ENCODE measurements at regions not wholly inside any gene's neighbourhood (a gene's known extent, or its start where the extent isn't known, plus 50 kb on each side); places are given as distances from the start of the nearest gene placed in this dataset.
"Not testable (repeated sequence)": the region's sequence is repeated elsewhere in the genome, so short reads cannot be mapped to it uniquely, and the experiment has no call there.

GRCh38 chr4:86448871-86449270 lies 89.0 kb upstream of the MAPK10 start:
- intact Hi-C loops (cut with DNase I): no loop called here
- Histone ChIP-seq H3K4me1 (ENCODE audit: control insufficient read depth, insufficient read depth, low read length) (peaks cover 6% of the 10 kb centered on the region), H3K27ac (ENCODE audit: low read length) (no peak overlapping the region), H3K27me3 (ENCODE audit: control insufficient read depth, insufficient read depth) (no peaks in the 10 kb centered on the region), H3K9me3 (ENCODE audit: control insufficient read depth, low read length) (no peaks in the 10 kb centered on the region), H3K4me3 (ENCODE audit: low read length) (no peak overlapping the region)
- 65% methylated on average over 9 of the region's 9 CpGs for WGBS
- ATAC-seq (no peak), DNase-seq (no peak)

DNA sequence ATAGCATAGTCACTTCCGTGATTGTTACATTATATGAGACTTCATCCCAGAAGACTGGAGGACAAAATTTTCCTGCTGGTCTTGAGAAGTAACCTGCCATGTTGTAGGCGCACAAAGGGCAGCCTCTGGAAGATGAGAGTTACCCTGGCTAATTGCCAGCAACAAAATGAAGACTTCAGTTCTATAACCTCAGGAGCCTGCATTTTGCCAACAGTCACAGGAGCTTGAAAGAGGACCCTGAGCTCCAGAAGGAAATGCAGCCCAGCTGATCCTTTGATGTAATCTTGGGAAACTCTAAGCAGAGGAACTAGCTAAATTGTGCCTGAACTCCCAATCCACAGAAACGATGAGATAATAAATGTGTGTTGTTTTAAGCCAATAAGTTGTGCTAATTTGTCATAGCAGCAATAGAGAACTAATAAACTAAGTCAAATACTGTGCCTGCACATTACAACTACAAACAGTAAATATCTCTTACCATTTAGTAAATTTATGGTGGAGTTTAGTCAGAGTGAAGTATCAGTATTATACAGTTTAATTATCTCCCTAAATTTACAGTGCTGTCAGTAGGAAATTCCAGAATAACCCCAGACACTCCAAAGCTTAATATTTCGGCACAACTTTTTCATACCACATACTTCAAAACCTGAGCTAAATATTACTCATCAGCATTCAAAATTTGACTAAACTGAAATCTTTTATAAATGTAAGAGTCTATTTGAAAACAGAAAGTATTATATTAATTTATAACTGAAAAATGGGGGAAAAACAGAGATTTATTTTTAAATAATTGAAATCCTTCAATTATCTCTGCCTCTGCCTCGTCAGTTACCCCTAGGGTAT lies 90.1 kb upstream of the MAPK10 start:
- Histone ChIP-seq H3K27ac (ENCODE audit: low read length) (no peak overlapping the region), H3K4me1 (ENCODE audit: control insufficient read depth, insufficient read depth, low read length) (peaks cover 6% of the 10 kb centered on the region), H3K27me3 (ENCODE audit: control insufficient read depth, insufficient read depth) (no peaks in the 10 kb centered on the region), H3K4me3 (ENCODE audit: low read length) (no peak overlapping the region), H3K9me3 (ENCODE audit: control insufficient read depth, low read length) (no peaks in the 10 kb centered on the region)
- no peak for ATAC-seq
- DNase-seq: no peak
- 68% methylated on average over 5 of the region's 5 CpGs for WGBS
- intact Hi-C loops (cut with DNase I): no loop called here

DNA sequence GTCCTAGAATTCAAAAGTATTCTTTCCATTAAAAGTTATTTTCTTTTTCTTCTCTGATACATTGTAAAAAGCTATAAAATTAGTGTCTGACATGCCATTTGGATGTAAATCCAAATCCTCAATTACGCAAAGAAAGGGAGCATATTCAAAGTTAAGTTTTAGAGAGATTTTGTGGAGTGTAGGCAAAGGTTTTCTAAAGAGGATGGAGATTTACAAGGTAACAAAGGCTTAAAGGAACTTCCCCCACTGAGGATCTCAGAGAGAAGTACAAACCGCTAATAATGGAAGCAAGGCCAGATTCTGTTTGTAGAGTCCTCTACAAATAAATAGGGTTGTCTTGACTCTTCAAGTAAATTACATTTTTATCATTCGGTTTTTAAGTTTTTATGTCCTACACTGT lies 91.0 kb upstream of the MAPK10 start:
- no peak for ATAC-seq
- H3K4me3 ChIP-seq (ENCODE audit: low read length): no peak overlapping the region

DNA sequence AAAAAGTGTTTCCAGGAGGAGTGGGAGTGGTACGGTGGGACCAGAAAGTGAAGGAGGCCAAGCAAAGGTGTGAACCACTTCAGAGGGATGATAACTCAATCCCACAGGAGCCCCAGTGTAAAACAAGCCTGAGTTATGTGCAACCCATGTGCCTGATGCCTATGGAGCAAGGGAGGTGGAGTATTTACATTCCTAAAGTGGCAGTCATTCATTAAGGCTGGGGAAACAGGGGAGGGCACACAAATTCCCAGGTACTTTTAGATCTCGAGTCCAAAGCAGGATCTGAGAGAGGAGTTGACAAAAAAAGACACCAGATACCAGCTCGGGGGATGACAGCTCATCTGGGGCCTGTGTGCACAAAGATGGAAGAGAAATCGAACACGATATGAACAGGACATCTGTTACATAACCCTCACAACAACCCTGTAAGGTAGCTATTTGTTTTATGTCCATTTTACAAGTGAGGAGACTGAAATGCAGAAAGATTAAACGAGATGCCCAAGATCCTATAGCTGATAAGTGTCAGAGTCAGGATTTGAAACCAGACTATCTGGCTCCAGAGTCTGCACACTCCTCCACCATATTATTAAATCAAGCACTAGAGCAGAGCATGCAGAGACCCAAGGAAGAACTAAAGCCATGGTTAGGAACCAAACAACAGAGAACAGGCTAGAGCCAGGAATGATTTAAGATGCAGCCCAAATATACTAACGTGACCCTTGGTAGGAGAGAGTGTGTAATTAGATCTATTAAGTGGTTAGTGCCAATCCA lies 91.9 kb upstream of the MAPK10 start:
- Histone ChIP-seq H3K4me3 (ENCODE audit: low read length) (peak overlapping the region; percentile 43), H3K27ac (ENCODE audit: low read length) (no peak overlapping the region), H3K9me3 (ENCODE audit: control insufficient read depth, low read length) (no peaks in the 10 kb centered on the region), H3K4me1 (ENCODE audit: control insufficient read depth, insufficient read depth, low read length) (peaks cover 6% of the 10 kb centered on the region), H3K27me3 (ENCODE audit: control insufficient read depth, insufficient read depth) (no peaks in the 10 kb centered on the region)
- intact Hi-C loops (cut with DNase I): no loop called here
- WGBS: 43% methylated on average over 7 of the region's 7 CpGs
- DNase-seq (no peak), ATAC-seq (no peak)

More for the DNA sequence above, 91.0 kb upstream of the MAPK10 start:
- 83% methylated on average over 3 of the region's 3 CpGs for WGBS
- intact Hi-C loops (cut with DNase I): no loop called here
- Histone ChIP-seq H3K27ac (ENCODE audit: low read length) (no peak overlapping the region), H3K27me3 (ENCODE audit: control insufficient read depth, insufficient read depth) (no peaks in the 10 kb centered on the region), H3K9me3 (ENCODE audit: control insufficient read depth, low read length) (no peaks in the 10 kb centered on the region), H3K4me1 (ENCODE audit: control insufficient read depth, insufficient read depth, low read length) (peaks cover 6% of the 10 kb centered on the region)
- DNase-seq: no peak

- ATAC-seq (peak; percentile 73 to 77), DNase-seq (peak; percentile 39 to 73 (median 62))
- intact Hi-C loops (cut with DNase I): no loop called here
- Histone ChIP-seq H3K4me3 (ENCODE audit: low read length) (peak overlapping the region; percentile 43), H3K9me3 (ENCODE audit: control insufficient read depth, low read length) (no peaks in the 10 kb centered on the region), H3K27ac (ENCODE audit: low read length) (peak overlapping the region; percentile 30), H3K27me3 (ENCODE audit: control insufficient read depth, insufficient read depth) (no peaks in the 10 kb centered on the region), H3K4me1 (ENCODE audit: control insufficient read depth, insufficient read depth, low read length) (peaks cover 6% of the 10 kb centered on the region)
- WGBS: 60% methylated on average over 10 of the region's 10 CpGs
Measured at GRCh38 chr4:86452422-86452891, 92.6 kb upstream of the MAPK10 start.

- peak overlapping the region; percentile 76 for H3K27ac ChIP-seq (ENCODE audit: low read length)
- ATAC-seq: peak; percentile 86 to 95
- H3K4me1 ChIP-seq (ENCODE audit: control insufficient read depth, insufficient read depth, low read length): peaks cover 6% of the 10 kb centered on the region
- H3K27me3 ChIP-seq (ENCODE audit: control insufficient read depth, insufficient read depth): no peaks in the 10 kb centered on the region
- peak overlapping the region; percentile 43 for H3K4me3 ChIP-seq (ENCODE audit: low read length)
- peak; percentile 61 to 84 (median 79) for DNase-seq
- no peaks in the 10 kb centered on the region for H3K9me3 ChIP-seq (ENCODE audit: control insufficient read depth, low read length)
- WGBS: 49% methylated on average over 11 of the region's 11 CpGs
- intact Hi-C loops (cut with DNase I): no loop called here
Measured at GRCh38 chr4:86452924-86453531, 93.2 kb upstream of the MAPK10 start.

DNA sequence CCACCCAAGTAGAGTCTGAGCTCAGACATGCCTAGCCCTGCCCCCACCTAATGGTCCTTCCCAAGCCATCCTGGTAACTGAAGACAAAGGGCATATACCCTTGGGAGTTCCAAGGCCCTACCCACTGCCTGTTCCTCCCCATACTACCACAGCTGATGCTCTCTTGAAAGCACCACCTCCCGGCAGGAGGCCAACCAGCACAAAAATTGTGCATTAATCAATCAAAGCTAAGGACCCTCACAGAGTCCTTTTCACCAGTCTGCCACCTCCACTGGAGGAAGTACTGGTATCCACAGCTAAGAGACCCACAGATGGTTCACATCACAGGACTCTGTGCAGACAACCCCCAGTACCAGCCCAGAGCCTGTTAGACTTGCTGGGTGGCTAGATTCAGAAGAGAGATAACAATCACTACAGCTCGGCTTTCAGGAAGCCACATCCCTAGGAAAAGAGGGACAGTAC lies 93.8 kb upstream of the MAPK10 start:
- H3K27ac ChIP-seq (ENCODE audit: low read length); H3K4me3 ChIP-seq (ENCODE audit: low read length): not testable (repeated sequence)
- peak in 1 of 2 donors; percentile 10 for ATAC-seq

GRCh38 chr4:86461849-86462248 lies 102.0 kb upstream of the MAPK10 start:
- intact Hi-C loops (cut with DNase I): no loop called here

More for the DNA sequence above, 93.8 kb upstream of the MAPK10 start:
- 57% methylated on average over 2 of the region's 2 CpGs for WGBS
- H3K9me3 ChIP-seq (ENCODE audit: control insufficient read depth, low read length); intact Hi-C loops (cut with DNase I); H3K27me3 ChIP-seq (ENCODE audit: control insufficient read depth, insufficient read depth); H3K4me1 ChIP-seq (ENCODE audit: control insufficient read depth, insufficient read depth, low read length): not testable (repeated sequence)
- DNase-seq: peak in 2 of 3 donors; percentile 50 to 54

DNA sequence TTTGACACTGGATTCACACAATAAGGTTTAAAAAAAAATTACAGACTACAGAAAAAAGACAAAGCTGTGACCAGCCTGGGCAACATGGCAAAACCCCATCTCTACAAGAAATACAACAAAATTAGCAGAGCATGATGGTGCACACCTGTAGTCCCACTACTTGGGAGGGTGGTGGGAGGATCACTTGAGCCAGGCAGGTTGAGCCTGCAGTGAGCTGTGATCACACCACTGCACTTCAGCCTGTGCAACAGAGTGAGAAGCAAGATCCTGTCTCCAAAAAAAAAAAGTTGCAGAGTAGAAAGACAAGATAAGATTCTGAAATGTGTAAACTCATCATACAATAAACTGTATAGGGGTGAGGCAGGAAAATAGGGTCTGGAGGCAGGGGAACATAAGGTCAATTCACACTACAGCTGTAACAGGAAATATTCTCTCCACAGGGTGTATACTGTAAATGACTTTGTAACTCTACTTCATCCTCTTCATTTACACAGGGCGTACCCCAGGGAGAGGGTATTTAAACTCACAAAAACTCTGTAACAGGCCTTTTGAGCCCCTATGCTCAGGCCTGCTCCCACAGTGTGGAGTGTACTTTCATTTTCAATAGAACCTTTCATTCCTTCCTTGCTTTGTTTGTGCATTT lies 112.6 kb upstream of the MAPK10 start:
- DNase-seq (no peak), ATAC-seq (no peak)
- 69% methylated on average over 1 of the region's 1 CpG for WGBS
- no peaks in the 10 kb centered on the region for H3K27me3 ChIP-seq (ENCODE audit: control insufficient read depth, insufficient read depth)
- H3K9me3 ChIP-seq (ENCODE audit: control insufficient read depth, low read length): no peaks in the 10 kb centered on the region
- H3K4me1 ChIP-seq (ENCODE audit: control insufficient read depth, insufficient read depth, low read length): no peaks in the 10 kb centered on the region
- H3K4me3 ChIP-seq (ENCODE audit: low read length): no peak overlapping the region
- intact Hi-C loops (cut with DNase I): no loop called here
- no peak overlapping the region for H3K27ac ChIP-seq (ENCODE audit: low read length)

More at GRCh38 chr4:86461849-86462248, 102.0 kb upstream of the MAPK10 start:
- H3K27me3 ChIP-seq (ENCODE audit: control insufficient read depth, insufficient read depth): no peaks in the 10 kb centered on the region
- no peak for DNase-seq
- H3K4me3 ChIP-seq (ENCODE audit: low read length): no peak overlapping the region
- H3K27ac ChIP-seq (ENCODE audit: low read length): no peak overlapping the region
- WGBS: 88% methylated on average over 5 of the region's 5 CpGs
- H3K4me1 ChIP-seq (ENCODE audit: control insufficient read depth, insufficient read depth, low read length): no peaks in the 10 kb centered on the region
- H3K9me3 ChIP-seq (ENCODE audit: control insufficient read depth, low read length): no peaks in the 10 kb centered on the region
- ATAC-seq: no peak

GRCh38 chr4:86478151-86478550 lies 116.0 kb upstream of the PTPN13 start:
- H3K27me3 ChIP-seq (ENCODE audit: control insufficient read depth, insufficient read depth); H3K4me3 ChIP-seq (ENCODE audit: low read length); intact Hi-C loops (cut with DNase I); H3K9me3 ChIP-seq (ENCODE audit: control insufficient read depth, low read length); H3K27ac ChIP-seq (ENCODE audit: low read length); DNase-seq; H3K4me1 ChIP-seq (ENCODE audit: control insufficient read depth, insufficient read depth, low read length); ATAC-seq: not testable (repeated sequence)
- 93% methylated on average over 4 of the region's 4 CpGs for WGBS
